ENCODE measurements at regions not wholly inside any gene's neighbourhood (a gene's known extent, or its start where the extent isn't known, plus 50 kb on each side); places are given as distances from the start of the nearest gene placed in this dataset.

GRCh38 chr14:98364961-98365360 is 907.0 kb downstream of the BCL11B start:
- no peak for TF ChIP-seq GATA2 (IDR thresholded peaks at IDR 0.05; ENCODE audit: insufficient read depth, insufficient read length, low read depth, low read length)
- TF ChIP-seq EZH2 (IDR thresholded peaks at IDR 0.05; ENCODE audit: borderline replicate concordance, low read depth, low read length, severe bottlenecking), result no peak
- TF ChIP-seq FOS (IDR thresholded peaks at IDR 0.05; ENCODE audit: borderline replicate concordance, insufficient read depth, low read length), result no peak
- TF ChIP-seq CTCF (IDR thresholded peaks at IDR 0.05; ENCODE audit: extremely low read depth in 1 of 2, insufficient read depth in 1 of 2, low read depth in 1 of 2, low read length in 2 of 2), result no peak
- TF ChIP-seq POLR2AphosphoS5 (IDR thresholded peaks at IDR 0.05; ENCODE audit: insufficient read depth, low read depth, low read length), result no peak
- no peak for TF ChIP-seq JUN (IDR thresholded peaks at IDR 0.05; ENCODE audit: borderline replicate concordance, insufficient read depth, insufficient read length, low read depth)
- no peak for TF ChIP-seq POLR2A (IDR thresholded peaks at IDR 0.05; ENCODE audit: low read depth, low read length)
- TF ChIP-seq, protein P1, sequence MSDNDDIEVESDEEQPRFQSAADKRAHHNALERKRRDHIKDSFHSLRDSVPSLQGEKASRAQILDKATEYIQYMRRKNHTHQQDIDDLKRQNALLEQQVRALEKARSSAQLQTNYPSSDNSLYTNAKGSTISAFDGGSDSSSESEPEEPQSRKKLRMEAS (IDR thresholded peaks at IDR 0.05; ENCODE audit: insufficient read depth, insufficient read length), result no peak
- TF ChIP-seq MYC (IDR thresholded peaks at IDR 0.05; ENCODE audit: low read depth, low read length), result no peak
- Histone ChIP-seq H3K79me2 (ENCODE audit: control insufficient read depth, insufficient read depth, low read length) (no peaks in the 10 kb centered on the region), H3K4me3 (replicated peaks in 1 of 3; ENCODE audit: insufficient read depth in 1 of 3, low read depth in 1 of 3, low read length in 3 of 3) (no peak overlapping the region), H3K27ac (ENCODE audit: insufficient read depth, low read depth, low read length) (no peak overlapping the region), H3K36me3 (ENCODE audit: control insufficient read depth in 2 of 2, extremely low read depth in 1 of 2, insufficient read depth in 2 of 2, low read length in 2 of 2) (no peaks in the 10 kb centered on the region), H3K9me1 (replicated peaks; ENCODE audit: control insufficient read depth, extremely low read depth, insufficient read depth, low read length) (no peaks in the 10 kb centered on the region), H3K27me3 (ENCODE audit: control insufficient read depth in 2 of 2, insufficient read depth in 2 of 2, low read length in 2 of 2) (no peaks in the 10 kb centered on the region), H3K9me3 (replicated peaks; ENCODE audit: control insufficient read depth, insufficient read depth, low read length) (peaks cover 6% of the 10 kb centered on the region), H3K4me2 (ENCODE audit: insufficient read depth, low read length) (no peak overlapping the region), H3K9ac (replicated peaks; ENCODE audit: extremely low read depth, insufficient read depth, low read length) (no peak overlapping the region), H2AFZ (ENCODE audit: low read depth, low read length) (no peak overlapping the region), H4K20me1 (replicated peaks; ENCODE audit: control insufficient read depth, extremely low read depth, insufficient read depth, low read length) (no peaks in the 10 kb centered on the region), H3K4me1 (ENCODE audit: control insufficient read depth, extremely low read depth, insufficient read depth, low read length) (no peaks in the 10 kb centered on the region)
- DNase-seq (ENCODE audit: low read depth, low spot score) (no peak), FAIRE-seq (no peak)
- no TSS peak for BruUV-seq (replicated peaks)
- intact Hi-C loops (cut with micrococcal nuclease) (no loop called here), dilution Hi-C loops (cut with MboI; ENCODE audit: extremely low pct_ligation_motif_present, low sequenced_read_pairs) (no loop called here)
- CTCF ChIA-PET, result no interaction called here
- POLR2A ChIA-PET, result no interaction called here
